ENCODE measurements at regions not wholly inside any gene's neighbourhood (a gene's known extent, or its start where the extent isn't known, plus 50 kb on each side); places are given as distances from the start of the nearest gene placed in this dataset.

DNA sequence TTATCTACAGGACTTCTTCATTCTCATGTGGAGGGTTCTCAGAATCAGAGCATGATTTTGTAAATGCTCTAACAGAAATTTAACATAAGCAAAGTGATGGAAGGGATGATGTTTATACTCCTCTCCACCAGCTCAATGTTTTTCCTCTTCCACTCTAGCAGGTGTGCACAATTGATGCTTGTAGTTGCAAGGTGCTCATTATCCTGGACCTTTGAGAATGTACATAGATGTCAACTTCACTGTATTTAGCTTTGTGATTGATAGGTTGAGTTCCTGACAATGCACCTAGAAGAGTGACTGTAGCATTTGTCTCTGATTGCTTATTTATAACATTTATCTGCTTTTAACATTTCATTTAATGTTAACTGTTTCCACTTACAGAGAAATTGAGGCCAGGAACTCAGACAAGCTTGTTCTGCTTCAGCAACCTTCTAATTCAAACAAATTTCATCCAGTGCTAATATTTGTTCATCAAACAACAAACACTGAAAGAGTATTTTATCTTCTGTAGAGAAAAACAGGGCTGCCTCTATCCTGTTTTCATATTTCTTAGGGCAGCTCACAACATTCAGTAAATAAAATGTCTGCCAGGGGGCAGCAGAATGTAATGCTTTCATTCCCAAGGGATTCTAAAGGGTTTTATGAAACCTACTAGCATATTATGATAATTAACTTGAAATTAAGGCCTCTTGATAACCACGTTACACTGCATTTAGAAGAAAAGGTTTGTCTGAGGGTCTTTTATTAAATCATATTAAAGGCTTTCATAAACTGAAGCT, 127.9 kb upstream of the NOL4 start:
- TF ChIP-seq, protein P1, sequence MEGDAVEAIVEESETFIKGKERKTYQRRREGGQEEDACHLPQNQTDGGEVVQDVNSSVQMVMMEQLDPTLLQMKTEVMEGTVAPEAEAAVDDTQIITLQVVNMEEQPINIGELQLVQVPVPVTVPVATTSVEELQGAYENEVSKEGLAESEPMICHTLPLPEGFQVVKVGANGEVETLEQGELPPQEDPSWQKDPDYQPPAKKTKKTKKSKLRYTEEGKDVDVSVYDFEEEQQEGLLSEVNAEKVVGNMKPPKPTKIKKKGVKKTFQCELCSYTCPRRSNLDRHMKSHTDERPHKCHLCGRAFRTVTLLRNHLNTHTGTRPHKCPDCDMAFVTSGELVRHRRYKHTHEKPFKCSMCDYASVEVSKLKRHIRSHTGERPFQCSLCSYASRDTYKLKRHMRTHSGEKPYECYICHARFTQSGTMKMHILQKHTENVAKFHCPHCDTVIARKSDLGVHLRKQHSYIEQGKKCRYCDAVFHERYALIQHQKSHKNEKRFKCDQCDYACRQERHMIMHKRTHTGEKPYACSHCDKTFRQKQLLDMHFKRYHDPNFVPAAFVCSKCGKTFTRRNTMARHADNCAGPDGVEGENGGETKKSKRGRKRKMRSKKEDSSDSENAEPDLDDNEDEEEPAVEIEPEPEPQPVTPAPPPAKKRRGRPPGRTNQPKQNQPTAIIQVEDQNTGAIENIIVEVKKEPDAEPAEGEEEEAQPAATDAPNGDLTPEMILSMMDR (conservative IDR thresholded peaks at IDR 0.05; ENCODE audit: low read length): no peak
- no peak for TF ChIP-seq EZH2phosphoT487 (IDR thresholded peaks at IDR 0.05; ENCODE audit: borderline replicate concordance, low read depth, low read length)
